HEK293 (cell line): ENCODE measurements at regions not wholly inside any gene's neighbourhood (a gene's known extent, or its start where the extent isn't known, plus 50 kb on each side); places are given as distances from the start of the nearest gene placed in this dataset.

ENCODE experiments used
- CTCF ChIA-PET: fragments of 350-600 bp; formaldehyde crosslinking; extraction: SDS; loops from one replicate; lab custom pipeline; 2021; ENCODE audit warnings: antibody characterized with exemption; lab: Yijun Ruan, JAX
- POLR2A ChIA-PET: fragments of 300-600 bp; formaldehyde crosslinking; extraction: SDS; loops from one replicate; lab custom pipeline; 2020; ENCODE audit warnings: antibody characterized with exemption, inconsistent platforms; lab: Yijun Ruan, JAX
- H3K27ac ChIP-seq: fragments of 200-500 bp; sonication (Bioruptor generic); 2 replicates; pipeline ENCODE4 v1.5.1; 2014; ENCODE audit warnings: low read depth, low read length, control low read depth, inconsistent platforms; ENCODE audit errors: extremely low read depth
- H3K36me3 ChIP-seq, 2 experiments: fragments of 200-500 bp in 1 of 2; sonication (Bioruptor generic) in 1 of 2; 1 replicate in 1 of 2; 2 replicates in 1 of 2; pipeline ENCODE4 v1.5.1; 2014 to 2017; ENCODE audit warnings: inconsistent platforms in 2 of 2, low read length in 2 of 2; ENCODE audit not compliant: control insufficient read depth in 2 of 2, insufficient read depth in 1 of 2
- H3K4me1 ChIP-seq: fragments of 200-500 bp; sonication (Bioruptor generic); 2 replicates; pipeline ENCODE4 v1.5.1; 2014; ENCODE audit warnings: mild to moderate bottlenecking, low read length, inconsistent platforms; ENCODE audit not compliant: control insufficient read depth, insufficient read depth
- H3K4me3 ChIP-seq: 2 replicates; pipeline ENCODE4 v1.5.1; 2011; ENCODE audit warnings: low read depth, mild to moderate bottlenecking, control low read depth, low read length, moderate library complexity
- H3K9me3 ChIP-seq: fragments of 200-500 bp; sonication (Bioruptor generic); 2 replicates; pipeline ENCODE4 v1.5.1; 2014; ENCODE audit warnings: low read depth, low read length, inconsistent platforms; ENCODE audit not compliant: control insufficient read depth, insufficient read depth
- GLI4 ChIP-seq: fragments of 450-650 bp; formaldehyde crosslinking; IDR thresholded peaks from 2 replicates; pipeline ENCODE4 v1.5.1; 2016; ENCODE audit warnings: missing biosample characterization, missing genetic modification characterization
- IKZF3 ChIP-seq: fragments of 450-650 bp; IDR thresholded peaks from 2 replicates; pipeline ENCODE4 v1.5.0; 2018; ENCODE audit warnings: missing biosample characterization, mild to moderate bottlenecking, missing genetic modification characterization, moderate library complexity
- KLF10 ChIP-seq: fragments of 450-650 bp; IDR thresholded peaks from 2 replicates; pipeline ENCODE4 v1.5.1; 2018; ENCODE audit warnings: missing biosample characterization, mild to moderate bottlenecking, missing genetic modification characterization
- KLF16 ChIP-seq: fragments of 450-650 bp; formaldehyde crosslinking; IDR thresholded peaks from 2 replicates; pipeline ENCODE4 v1.5.1; 2017; ENCODE audit warnings: missing biosample characterization, missing genetic modification characterization
- OSR2 ChIP-seq: fragments of 450-650 bp; formaldehyde crosslinking; IDR thresholded peaks from 2 replicates; pipeline ENCODE4 v1.5.1; 2016; ENCODE audit warnings: missing biosample characterization, missing genetic modification characterization
- PRDM1 ChIP-seq: fragments of 450-650 bp; formaldehyde crosslinking; IDR thresholded peaks from 2 replicates; pipeline ENCODE4; 2016; ENCODE audit warnings: missing biosample characterization, missing genetic modification characterization
- SP2 ChIP-seq: fragments of 450-650 bp; formaldehyde crosslinking; IDR thresholded peaks from 2 replicates; pipeline ENCODE4 v1.5.1; 2016; ENCODE audit warnings: missing biosample characterization, missing genetic modification characterization
- SP3 ChIP-seq: fragments of 450-650 bp; formaldehyde crosslinking; IDR thresholded peaks from 2 replicates; pipeline ENCODE4 v1.5.1; 2016; ENCODE audit warnings: missing biosample characterization, missing genetic modification characterization
- TSHZ1 ChIP-seq: fragments of 450-650 bp; formaldehyde crosslinking; IDR thresholded peaks from 2 replicates; pipeline ENCODE4 v1.5.1; 2016; ENCODE audit warnings: missing biosample characterization, missing genetic modification characterization, borderline replicate concordance
- ZBTB17 ChIP-seq: fragments of 450-650 bp; formaldehyde crosslinking; IDR thresholded peaks from 2 replicates; pipeline ENCODE4 v1.5.1; 2016; ENCODE audit warnings: missing biosample characterization, missing genetic modification characterization
- ZBTB8A ChIP-seq: fragments of 450-650 bp; formaldehyde crosslinking; IDR thresholded peaks from 2 replicates; pipeline ENCODE4 v1.5.1; 2016; ENCODE audit warnings: missing biosample characterization, missing genetic modification characterization
- ZEB2 ChIP-seq: fragments of 450-650 bp; formaldehyde crosslinking; IDR thresholded peaks from 2 replicates; pipeline ENCODE4 v1.5.1; 2016; ENCODE audit warnings: missing biosample characterization, missing genetic modification characterization
- ZNF132 ChIP-seq: fragments of 450-650 bp; formaldehyde crosslinking; IDR thresholded peaks from 2 replicates; pipeline ENCODE4 v1.5.1; 2017; ENCODE audit warnings: missing biosample characterization, missing genetic modification characterization, borderline replicate concordance
- ZNF157 ChIP-seq: fragments of 450-650 bp; formaldehyde crosslinking; IDR thresholded peaks from 2 replicates; pipeline ENCODE4 v1.5.1; 2016; ENCODE audit warnings: missing biosample characterization, missing genetic modification characterization
- ZNF174 ChIP-seq: fragments of 450-650 bp; formaldehyde crosslinking; IDR thresholded peaks from 2 replicates; pipeline ENCODE4 v1.5.0; 2017; ENCODE audit warnings: missing biosample characterization, mild to moderate bottlenecking, missing genetic modification characterization
- ZNF2 ChIP-seq: fragments of 450-650 bp; formaldehyde crosslinking; IDR thresholded peaks from 2 replicates; pipeline ENCODE4 v1.5.1; 2016; ENCODE audit warnings: missing biosample characterization, missing genetic modification characterization
- ZNF239 ChIP-seq: fragments of 450-650 bp; formaldehyde crosslinking; IDR thresholded peaks from 2 replicates; pipeline ENCODE4 v1.5.1; 2016; ENCODE audit warnings: missing biosample characterization, missing genetic modification characterization
- ZNF24 ChIP-seq: fragments of 450-650 bp; formaldehyde crosslinking; IDR thresholded peaks from 2 replicates; pipeline ENCODE4 v1.5.1; 2016; ENCODE audit warnings: missing biosample characterization, missing genetic modification characterization
- ZNF248 ChIP-seq: fragments of 450-650 bp; formaldehyde crosslinking; IDR thresholded peaks from 2 replicates; pipeline ENCODE4 v1.5.1; 2017; ENCODE audit warnings: missing biosample characterization, missing genetic modification characterization
- ZNF266 ChIP-seq: fragments of 450-650 bp; formaldehyde crosslinking; IDR thresholded peaks from 2 replicates; pipeline ENCODE4 v1.5.1; 2016; ENCODE audit warnings: missing biosample characterization, missing genetic modification characterization, low read depth
- ZNF324 ChIP-seq: fragments of 450-650 bp; formaldehyde crosslinking; IDR thresholded peaks from 2 replicates; pipeline ENCODE4 v1.5.1; 2016; ENCODE audit warnings: missing biosample characterization, missing genetic modification characterization
- ZNF341 ChIP-seq: fragments of 450-650 bp; formaldehyde crosslinking; IDR thresholded peaks from 2 replicates; pipeline ENCODE4; 2016; ENCODE audit warnings: low read depth, missing biosample characterization, missing genetic modification characterization
- ZNF394 ChIP-seq: fragments of 450-650 bp; formaldehyde crosslinking; IDR thresholded peaks from 2 replicates; pipeline ENCODE4 v1.5.1; 2016; ENCODE audit warnings: missing biosample characterization, missing genetic modification characterization, mild to moderate bottlenecking, moderate library complexity, borderline replicate concordance
- ZNF423 ChIP-seq: fragments of 450-650 bp; formaldehyde crosslinking; IDR thresholded peaks from 2 replicates; pipeline ENCODE4 v1.5.1; 2016; ENCODE audit warnings: missing biosample characterization, missing genetic modification characterization
- ZNF571 ChIP-seq: fragments of 450-650 bp; formaldehyde crosslinking; IDR thresholded peaks from 2 replicates; pipeline ENCODE4 v1.5.0; 2017; ENCODE audit warnings: missing biosample characterization, missing genetic modification characterization
- ZNF600 ChIP-seq: fragments of 450-650 bp; formaldehyde crosslinking; IDR thresholded peaks from 2 replicates; pipeline ENCODE4 v1.5.1; 2016; ENCODE audit warnings: missing biosample characterization, missing genetic modification characterization
- ZNF629 ChIP-seq: fragments of 450-650 bp; formaldehyde crosslinking; IDR thresholded peaks from 2 replicates; pipeline ENCODE4 v1.5.1; 2017; ENCODE audit warnings: missing biosample characterization, missing genetic modification characterization
- ZNF670 ChIP-seq: fragments of 450-650 bp; formaldehyde crosslinking; IDR thresholded peaks from 2 replicates; pipeline ENCODE4 v1.5.1; 2016; ENCODE audit warnings: missing biosample characterization, missing genetic modification characterization, low read depth
- ZNF707 ChIP-seq: fragments of 450-650 bp; formaldehyde crosslinking; IDR thresholded peaks from 2 replicates; pipeline ENCODE4 v1.5.1; 2016; ENCODE audit warnings: missing biosample characterization, missing genetic modification characterization
- ZNF830 ChIP-seq: fragments of 450-650 bp; IDR thresholded peaks from 2 replicates; pipeline ENCODE4 v1.5.0; 2018; ENCODE audit warnings: missing biosample characterization, missing genetic modification characterization, low read depth, mild to moderate bottlenecking, moderate library complexity
- ZNF837 ChIP-seq: fragments of 450-650 bp; formaldehyde crosslinking; IDR thresholded peaks from 2 replicates; pipeline ENCODE4 v1.5.1; 2016; ENCODE audit warnings: missing biosample characterization, missing genetic modification characterization
- TF ChIP-seq, protein P1 (sequence below): fragments of 450-650 bp; formaldehyde crosslinking; IDR thresholded peaks from 2 replicates; pipeline ENCODE4; 2016; ENCODE audit warnings: missing biosample characterization, missing genetic modification characterization
- TF ChIP-seq, protein P2 (sequence below): fragments of 450-650 bp; formaldehyde crosslinking; IDR thresholded peaks from 2 replicates; pipeline ENCODE4 v1.5.1; 2017; ENCODE audit warnings: missing biosample characterization, missing genetic modification characterization

DNA sequence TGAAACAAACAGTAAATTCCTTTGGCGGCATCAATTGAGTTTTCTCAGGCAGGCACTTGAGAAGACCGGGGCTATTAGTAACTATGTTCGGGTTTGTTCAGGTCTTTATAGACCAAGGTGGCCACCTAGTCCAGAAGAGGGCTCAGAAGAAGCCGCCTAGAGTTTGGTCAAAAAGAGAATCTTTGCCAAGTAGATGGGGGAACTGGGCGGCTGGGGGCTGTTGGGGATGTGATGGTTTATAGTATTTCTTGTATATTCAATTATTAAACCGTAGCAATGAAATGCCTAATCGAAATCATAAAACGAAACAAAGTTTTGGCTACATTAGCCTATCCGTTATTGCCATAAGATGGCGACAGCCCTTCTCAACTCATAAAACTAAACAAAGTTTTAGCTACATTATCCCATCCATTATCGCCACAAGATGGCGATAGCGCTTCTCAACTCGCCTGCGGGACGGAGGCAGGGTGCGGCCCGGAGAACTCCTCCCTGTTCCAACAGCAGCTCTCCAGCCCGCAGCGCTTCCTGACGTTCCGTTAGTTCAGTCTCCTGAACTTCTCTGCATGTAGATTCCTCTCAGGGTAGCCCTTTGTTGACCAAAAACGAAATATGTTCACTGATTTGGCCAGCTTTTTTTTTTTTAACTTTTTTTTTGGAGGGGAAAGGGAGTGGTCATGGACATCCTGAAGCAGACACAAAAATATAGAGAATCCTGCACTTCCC lies 120.5 kb upstream of the PRSS16 start:
- H3K4me1 ChIP-seq: peaks cover 10% of the 10 kb centered on the region
- peaks cover 0 to 12% of the 10 kb centered on the region in 2 experiments; a peak in 1 of 3 replicates for H3K36me3 ChIP-seq
- H3K9me3 ChIP-seq: no peaks in the 10 kb centered on the region
- H3K4me3 ChIP-seq: peak overlapping the region; percentile 8
- ChIA-PET CTCF (interaction anchor here (0.6 to 2.0 kb wide), 27 partner anchors 9 to 1755 kb away, joined by 3 to 13 read pairs (median 4); partner anchors contain the start of gene POM121L2), POLR2A (interaction anchor here (0.5 to 2.9 kb wide), 7 partner anchors 20 to 1700 kb away, joined by 3 to 39 read pairs (median 4); a partner anchor contains a TSS)
- H3K27ac ChIP-seq: no peak overlapping the region
- TF ChIP-seq ZEB2 (tag by site-specific recombination) (peak; percentile 69; the same call in 1 of the 2 replicates), ZNF248 (no peak), PRDM1 (no peak), ZNF670 (no peak), ZBTB17 (tag by site-specific recombination) (peak; percentile 66), ZNF707 (tag by site-specific recombination) (no peak), SP2 (tag by site-specific recombination) (no peak), SP3 (tag by site-specific recombination) (0 out of 2 replicates have a peak, but pooled peaks have one; percentile 15), ZNF174 (tag by site-specific recombination) (no peak), ZNF324 (tag by site-specific recombination) (peak; percentile 59; the same call in 1 of the 2 replicates), OSR2 (tag by site-specific recombination) (no peak), ZBTB8A (tag by site-specific recombination) (no peak), KLF16 (tag by site-specific recombination) (no peak), ZNF2 (tag by site-specific recombination) (0 out of 2 replicates have a peak, but pooled peaks have one; percentile 42), ZNF394 (peak; percentile 28; the same call in 1 of the 2 replicates), ZNF266 (tag by site-specific recombination) (no peak), KLF10 (tag by site-specific recombination) (0 out of 2 replicates have a peak, but pooled peaks have one; percentile 4), ZNF24 (tag by site-specific recombination) (no peak), ZNF830 (tag by site-specific recombination) (no peak), ZNF629 (tag by site-specific recombination) (peak; percentile 50; the same call in 1 of the 2 replicates), ZNF157 (tag by site-specific recombination) (no peak), GLI4 (tag by site-specific recombination) (no peak), ZNF239 (tag by site-specific recombination) (no peak), ZNF132 (tag by site-specific recombination) (no peak), ZNF423 (tag by site-specific recombination) (no peak), IKZF3 (peak; percentile 85), TSHZ1 (tag by site-specific recombination) (no peak), ZNF341 (peak; percentile 86), ZNF571 (tag by site-specific recombination) (no peak), ZNF600 (tag by site-specific recombination) (peak; percentile 79), ZNF837 (no peak)
- TF ChIP-seq, protein P1, sequence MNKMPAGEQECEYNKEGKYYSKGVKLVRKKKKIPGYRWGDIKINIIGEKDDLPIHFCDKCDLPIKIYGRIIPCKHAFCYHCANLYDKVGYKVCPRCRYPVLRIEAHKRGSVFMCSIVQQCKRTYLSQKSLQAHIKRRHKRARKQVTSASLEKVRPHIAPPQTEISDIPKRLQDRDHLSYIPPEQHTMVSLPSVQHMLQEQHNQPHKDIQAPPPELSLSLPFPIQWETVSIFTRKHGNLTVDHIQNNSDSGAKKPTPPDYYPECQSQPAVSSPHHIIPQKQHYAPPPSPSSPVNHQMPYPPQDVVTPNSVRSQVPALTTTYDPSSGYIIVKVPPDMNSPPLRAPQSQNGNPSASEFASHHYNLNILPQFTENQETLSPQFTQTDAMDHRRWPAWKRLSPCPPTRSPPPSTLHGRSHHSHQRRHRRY (tag by site-specific recombination): no peak
- TF ChIP-seq, protein P2, sequence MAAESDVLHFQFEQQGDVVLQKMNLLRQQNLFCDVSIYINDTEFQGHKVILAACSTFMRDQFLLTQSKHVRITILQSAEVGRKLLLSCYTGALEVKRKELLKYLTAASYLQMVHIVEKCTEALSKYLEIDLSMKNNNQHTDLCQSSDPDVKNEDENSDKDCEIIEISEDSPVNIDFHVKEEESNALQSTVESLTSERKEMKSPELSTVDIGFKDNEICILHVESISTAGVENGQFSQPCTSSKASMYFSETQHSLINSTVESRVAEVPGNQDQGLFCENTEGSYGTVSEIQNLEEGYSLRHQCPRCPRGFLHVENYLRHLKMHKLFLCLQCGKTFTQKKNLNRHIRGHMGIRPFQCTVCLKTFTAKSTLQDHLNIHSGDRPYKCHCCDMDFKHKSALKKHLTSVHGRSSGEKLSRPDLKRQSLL (tag by site-specific recombination): no peak
